Brain microvascular endothelial cell (primary cell): ENCODE measurements at regions not wholly inside any gene's neighbourhood (a gene's known extent, or its start where the extent isn't known, plus 50 kb on each side); places are given as distances from the start of the nearest gene placed in this dataset.

Source experiments
- DNase-seq: peaks from one replicate; pipeline ENCODE4 v3.0.0-alpha.2; 2020
- H3K27ac ChIP-seq: fragments of 250-450 bp; sonication (Bioruptor Pico); 2 replicates; pipeline ENCODE4 v1.5.1; 2020; ENCODE audit warnings: mild to moderate bottlenecking, moderate library complexity
- H3K27me3 ChIP-seq: fragments of 250-450 bp; sonication (Bioruptor Pico); replicated peaks from 2 replicates; pipeline ENCODE4 v1.5.1; 2020; ENCODE audit warnings: mild to moderate bottlenecking
- H3K36me3 ChIP-seq: fragments of 250-450 bp; sonication (Bioruptor Pico); replicated peaks from 2 replicates; pipeline ENCODE4 v1.5.1; 2020; ENCODE audit warnings: mild to moderate bottlenecking
- H3K4me3 ChIP-seq: 2 replicates; pipeline ENCODE4 v1.5.1; 2011; ENCODE audit warnings: low read depth, mild to moderate bottlenecking, control low read depth, low read length, moderate library complexity
- in situ Hi-C: cut with HindIII; loops from 2 replicates; pipeline ENCODE4 v1.10.0; 2017; ENCODE audit warnings: low sequenced_read_pairs, low pct_ligation_motif_present
- TF ChIP-seq, protein P1 (sequence below): IDR thresholded peaks from 2 replicates; pipeline ENCODE4 v1.5.1; 2011; ENCODE audit warnings: low read depth, mild to moderate bottlenecking, moderate library complexity, low read length, control low read depth, inconsistent platforms; ENCODE audit errors: missing control alignments

DNA sequence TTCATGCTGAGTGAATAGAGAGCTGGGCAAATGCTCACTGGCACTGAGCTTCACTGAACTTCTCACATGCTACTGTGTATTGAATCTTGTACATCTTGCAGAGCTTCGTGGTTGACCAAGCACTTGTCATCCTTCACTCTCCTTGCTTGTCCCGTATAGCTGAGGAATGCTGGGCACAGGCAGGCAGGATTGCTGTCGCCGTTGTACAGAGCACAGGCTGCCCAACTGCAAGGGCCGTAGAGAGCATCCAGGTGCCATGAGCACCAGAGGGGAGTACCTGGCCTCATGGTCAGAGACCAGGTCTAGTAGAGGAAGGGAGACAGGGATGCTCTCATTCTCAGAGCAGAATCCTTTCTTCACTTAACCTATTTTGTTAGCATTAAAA, 99.8 kb upstream of the RET start:
- in situ Hi-C loops, result no loop called here
- TF ChIP-seq, protein P1, sequence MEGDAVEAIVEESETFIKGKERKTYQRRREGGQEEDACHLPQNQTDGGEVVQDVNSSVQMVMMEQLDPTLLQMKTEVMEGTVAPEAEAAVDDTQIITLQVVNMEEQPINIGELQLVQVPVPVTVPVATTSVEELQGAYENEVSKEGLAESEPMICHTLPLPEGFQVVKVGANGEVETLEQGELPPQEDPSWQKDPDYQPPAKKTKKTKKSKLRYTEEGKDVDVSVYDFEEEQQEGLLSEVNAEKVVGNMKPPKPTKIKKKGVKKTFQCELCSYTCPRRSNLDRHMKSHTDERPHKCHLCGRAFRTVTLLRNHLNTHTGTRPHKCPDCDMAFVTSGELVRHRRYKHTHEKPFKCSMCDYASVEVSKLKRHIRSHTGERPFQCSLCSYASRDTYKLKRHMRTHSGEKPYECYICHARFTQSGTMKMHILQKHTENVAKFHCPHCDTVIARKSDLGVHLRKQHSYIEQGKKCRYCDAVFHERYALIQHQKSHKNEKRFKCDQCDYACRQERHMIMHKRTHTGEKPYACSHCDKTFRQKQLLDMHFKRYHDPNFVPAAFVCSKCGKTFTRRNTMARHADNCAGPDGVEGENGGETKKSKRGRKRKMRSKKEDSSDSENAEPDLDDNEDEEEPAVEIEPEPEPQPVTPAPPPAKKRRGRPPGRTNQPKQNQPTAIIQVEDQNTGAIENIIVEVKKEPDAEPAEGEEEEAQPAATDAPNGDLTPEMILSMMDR, result no peak
- Histone ChIP-seq H3K27me3 (no peaks in the 10 kb centered on the region), H3K27ac (no peak overlapping the region), H3K36me3 (no peaks in the 10 kb centered on the region), H3K4me3 (no peak overlapping the region)
- DNase-seq, result no peak

GRCh38 chr10:42979181-42979580, 97.7 kb upstream of the RET start:
- Histone ChIP-seq H3K27me3 (no peaks in the 10 kb centered on the region), H3K27ac (no peak overlapping the region), H3K4me3 (no peak overlapping the region), H3K36me3 (no peaks in the 10 kb centered on the region)
- in situ Hi-C loops, result no loop called here
- no peak for DNase-seq
- TF ChIP-seq, protein P1, result no peak

DNA sequence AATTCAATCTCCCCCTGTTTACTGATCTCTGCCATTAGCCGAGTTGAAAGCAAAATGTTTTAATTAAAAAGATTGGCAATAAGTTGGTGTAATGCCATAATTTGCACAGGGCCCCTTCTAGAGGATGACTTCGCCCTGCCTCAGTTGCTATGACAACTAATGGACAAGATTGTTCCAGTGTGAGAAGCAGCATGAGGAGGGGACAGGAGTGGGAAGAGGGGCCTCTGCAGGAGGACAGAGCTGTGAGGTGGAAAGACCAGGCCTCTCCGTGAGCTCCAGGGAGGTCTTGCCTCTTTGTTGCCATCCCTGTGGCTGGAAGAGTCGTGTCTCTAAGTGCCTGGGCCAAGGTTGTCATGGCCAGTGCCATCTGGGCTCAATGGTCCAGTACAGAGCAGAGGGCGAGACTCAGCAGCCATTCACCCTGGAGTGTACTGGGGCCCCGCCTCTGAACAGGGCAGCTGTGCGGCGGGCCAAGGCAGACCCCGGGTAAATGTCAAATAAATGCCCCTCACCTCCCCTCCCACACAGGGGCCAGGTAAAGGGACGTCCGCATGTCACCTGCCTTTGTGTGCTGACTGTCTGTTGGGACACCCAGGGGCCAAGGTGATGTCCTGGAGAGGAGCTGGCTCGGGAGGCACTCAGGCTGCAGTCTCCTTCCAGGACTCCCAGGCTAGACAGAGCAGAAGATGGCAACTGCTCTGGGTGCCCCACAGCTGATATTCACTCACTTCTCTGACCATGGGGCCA, 97.0 kb upstream of the RET start:
- in situ Hi-C loops, result no loop called here
- TF ChIP-seq, protein P1, result no peak
- Histone ChIP-seq H3K27ac (no peak overlapping the region), H3K4me3 (no peak overlapping the region), H3K27me3 (no peaks in the 10 kb centered on the region), H3K36me3 (no peaks in the 10 kb centered on the region)
- no peak for DNase-seq

- Histone ChIP-seq H3K27ac (no peak overlapping the region), H3K4me3 (no peak overlapping the region), H3K36me3 (no peaks in the 10 kb centered on the region), H3K27me3 (no peaks in the 10 kb centered on the region)
- in situ Hi-C loops, result no loop called here
- TF ChIP-seq, protein P1, result no peak
- DNase-seq, result no peak
Measured at GRCh38 chr10:42980553-42981357, 96.1 kb upstream of the RET start.

- Histone ChIP-seq H3K36me3 (no peaks in the 10 kb centered on the region), H3K4me3 (no peak overlapping the region), H3K27ac (no peak overlapping the region), H3K27me3 (no peaks in the 10 kb centered on the region)
- TF ChIP-seq, protein P1, result no peak
- no peak for DNase-seq
- in situ Hi-C loops, result no loop called here
Measured at GRCh38 chr10:42981358-42982236, 95.3 kb upstream of the RET start.
